Heart left ventricle (tissue), 16 donors: ENCODE measurements at regions not wholly inside any gene's neighbourhood (a gene's known extent, or its start where the extent isn't known, plus 50 kb on each side); places are given as distances from the start of the nearest gene placed in this dataset.

Source experiments
- ATAC-seq, 4 donors: fragments of 200-7000 bp; cut with Tn5 transposase; one replicate each; pipeline ENCODE4 v1.9.1; 2020 to 2022; ENCODE audit warnings: moderate library complexity in 4 of 4, mild to moderate bottlenecking in 3 of 4, moderate number of reproducible peaks in 1 of 4
- DNase-seq, 5 donors: peaks; one replicate each; pipeline ENCODE4 v3.0.0-alpha.2; 2020
- H3K27ac ChIP-seq, 12 donors: fragments of 200-600 bp; sonication (generic) in 4 of 12; one replicate each; pipeline versions ENCODE4 v1.5.0 to v1.8.0; 2016 to 2022; ENCODE audit warnings: mild to moderate bottlenecking in 2 of 12
- H3K27me3 ChIP-seq, 9 donors: fragments of 200-600 bp; sonication (generic) in 2 of 9; one replicate each; pipeline versions ENCODE4 v1.5.1 to v1.8.0; 2016 to 2022; ENCODE audit warnings: mild to moderate bottlenecking in 3 of 9
- H3K36me3 ChIP-seq, 9 donors: fragments of 200-600 bp; sonication (generic) in 2 of 9; one replicate each; pipeline versions ENCODE4 v1.5.0 to v1.8.0; 2018 to 2022; ENCODE audit warnings: mild to moderate bottlenecking in 2 of 9
- H3K4me1 ChIP-seq, 12 donors: fragments of 200-600 bp; sonication (generic) in 4 of 12; one replicate each; pipeline versions ENCODE4 v1.5.0 to v1.8.0; 2016 to 2022; ENCODE audit warnings: mild to moderate bottlenecking in 3 of 12
- H3K4me3 ChIP-seq, 12 donors: fragments of 200-600 bp; sonication (generic) in 4 of 12; one replicate each; pipeline versions ENCODE4 v1.5.0 to v1.8.0; 2017 to 2022; ENCODE audit warnings: mild to moderate bottlenecking in 9 of 12, moderate library complexity in 4 of 12
- H3K9me3 ChIP-seq, 12 donors: fragments of 200-600 bp; sonication (generic) in 4 of 12; one replicate each; pipeline versions ENCODE4 v1.5.0 to v1.8.0; 2016 to 2022; ENCODE audit warnings: mild to moderate bottlenecking in 1 of 12
- CTCF ChIP-seq, 12 donors: fragments of 200-600 bp; sonication (generic) in 4 of 12; IDR thresholded peaks; one replicate each; pipeline versions ENCODE4 v1.5.0 to v1.8.0; 2018 to 2022; ENCODE audit warnings: antibody characterized with exemption in 12 of 12, mild to moderate bottlenecking in 5 of 12
- POLR2A ChIP-seq, 2 donors: fragments of 450-650 bp; IDR thresholded peaks; one replicate each; pipeline ENCODE4 v1.6.1; 2017; ENCODE audit warnings: antibody characterized with exemption in 2 of 2, mild to moderate bottlenecking in 2 of 2, moderate library complexity in 2 of 2
- WGBS, 4 donors: extraction: QIAGEN DNeasy Blood & Tissue Kit in 2 of 4; methylation state at CpG; one replicate each; pipeline versions ENCODE4 v1.1.5 to v1.1.7; 2013 to 2018; 5-methylcytosine and 5-hydroxymethylcytosine counted together
- intact Hi-C, 10 donors: fragments of 100-400 bp; cut with DNase I; formaldehyde crosslinking; loops; one replicate each; pipeline versions ENCODE4 v1.11.1 to v1.14.2; 2022
- donor health status: ischemic (EF 13 %, LVEDD 7.1; RV severe dilation, severe dysfunction).
- donor health status: healthy with polysubstance abuse.
- donor health status: DM: no; HTN: yes; CAD: no.
- donor health status: DM: no; HTN: no; CAD: no.
- donor health status: ischemic (EF 25% LVEDD 6.9; RV normal size, moderate dysfunction).
- donor health status: ischemic (EF 25% LVEDD 5.7; RV mildly dilated, moderate dysfunction).
- donor health status: healthy.
- donor health status: DM: yes; HTN: yes; CAD: no.
- donor health status: ischemic (EF 35%, LVEDD 5.7; RV mildly dilated, moderate dysfunction).
- donor health status: nonischemic (EF 11% LVEDD 7.7; RV severe dilation, severe dysfunction).
- donor health status: DM: yes; HTN: yes; CAD: no.
- donor health status: PGD.
- donor health status: ischemic (EF 29% LVEDD 5.4; RV normal size, mild dysfunction).
- donor health status: nonischemic (EF 23%, LVEDD 6.1; RV moderate dilation, normal function).

- H3K4me1 ChIP-seq = peaks cover 0 to 61% (median 2%) of the 10 kb centered on the region in 12 donors
- H3K27ac ChIP-seq = peak overlapping the region in 2 of 12 donors; percentile 63 to 87
- intact Hi-C loops = no loop called here
These were observed 112.5 kb upstream of the THBS1 start for GRCh38 chr15:39468331-39468730.

GRCh38 chr15:39468828-39469227 lies 112.1 kb upstream of the THBS1 start:
- no peak overlapping the region for H3K4me3 ChIP-seq
- H3K27me3 ChIP-seq = no peaks in the 10 kb centered on the region
- no peak for ATAC-seq
- intact Hi-C loops = no loop called here
- H3K4me1 ChIP-seq = peaks cover 0 to 65% (median 2%) of the 10 kb centered on the region in 12 donors
- WGBS, 4 donors = 89 to 97% (median 93%) methylated on average over 3 of the region's 3 CpGs
- H3K9me3 ChIP-seq = peaks cover 0 to 9% (median 0%) of the 10 kb centered on the region in 12 donors
- DNase-seq = no peak
- no peak for TF ChIP-seq POLR2A (IDR thresholded peaks at IDR 0.05)
- no peak for TF ChIP-seq CTCF (IDR thresholded peaks at IDR 0.05)
- H3K27ac ChIP-seq = peak overlapping the region in 2 of 12 donors; percentile 27 to 87
- no peaks in the 10 kb centered on the region for H3K36me3 ChIP-seq

More at GRCh38 chr15:39468331-39468730, 112.5 kb upstream of the THBS1 start:
- ATAC-seq = peak in 1 of 4 donors; percentile 62
- Histone ChIP-seq H3K27me3 (no peaks in the 10 kb centered on the region), H3K9me3 (peaks cover 0 to 9% (median 0%) of the 10 kb centered on the region in 12 donors), H3K36me3 (no peaks in the 10 kb centered on the region), H3K4me3 (no peak overlapping the region)
- no peak for DNase-seq
- no peak for TF ChIP-seq CTCF (IDR thresholded peaks at IDR 0.05)
- TF ChIP-seq POLR2A (IDR thresholded peaks at IDR 0.05) = no peak
- 61 to 73% (median 68%) methylated on average over 4 of the region's 4 CpGs for WGBS, 4 donors

GRCh38 chr15:39471785-39472574 lies 108.9 kb upstream of the THBS1 start:
- Histone ChIP-seq H3K4me1 (peaks cover 0 to 60% (median 2%) of the 10 kb centered on the region in 12 donors), H3K27me3 (no peaks in the 10 kb centered on the region), H3K27ac (peak overlapping the region; percentile 58 to 90 (median 74)), H3K4me3 (no peak overlapping the region), H3K36me3 (no peaks in the 10 kb centered on the region), H3K9me3 (no peaks in the 10 kb centered on the region)
- TF ChIP-seq CTCF (IDR thresholded peaks at IDR 0.05) (no peak), POLR2A (IDR thresholded peaks at IDR 0.05) (no peak)
- ATAC-seq = no peak
- DNase-seq = no peak
- intact Hi-C loops = no loop called here
- 93 to 94% (median 94%) methylated on average over 2 of the region's 2 CpGs for WGBS, 4 donors

- ATAC-seq = peak; percentile 84 to 94 (median 92)
- WGBS, 4 donors = 67 to 77% (median 71%) methylated on average over 12 of the region's 12 CpGs
- intact Hi-C loops = no loop called here
- Histone ChIP-seq H3K4me1 (peaks cover 0 to 52% (median 2%) of the 10 kb centered on the region in 12 donors), H3K27me3 (no peaks in the 10 kb centered on the region), H3K4me3 (peak overlapping the region in 1 of 12 donors; percentile 2), H3K9me3 (no peaks in the 10 kb centered on the region), H3K27ac (peak overlapping the region; percentile 61 to 90 (median 75)), H3K36me3 (no peaks in the 10 kb centered on the region)
- peak; percentile 72 to 90 (median 85) for DNase-seq
- TF ChIP-seq POLR2A (IDR thresholded peaks at IDR 0.05) (no peak), CTCF (IDR thresholded peaks at IDR 0.05) (no peak)
These were observed 108.1 kb upstream of the THBS1 start for GRCh38 chr15:39472621-39473297.
